ENCODE measurements at regions not wholly inside any gene's neighbourhood (a gene's known extent, or its start where the extent isn't known, plus 50 kb on each side); places are given as distances from the start of the nearest gene placed in this dataset.

- TF ChIP-seq CTCF (conservative IDR thresholded peaks at IDR 0.05; ENCODE audit: low read depth in 2 of 2) (no peak), EZH2 (IDR thresholded peaks at IDR 0.05; ENCODE audit: low read depth, unreplicated experiment) (no peak), REST (IDR thresholded peaks at IDR 0.05; ENCODE audit: unreplicated experiment) (no peak), NANOG (IDR thresholded peaks at IDR 0.05; ENCODE audit: borderline replicate concordance) (no peak), POLR2AphosphoS5 (IDR thresholded peaks at IDR 0.05; ENCODE audit: low read depth) (no peak), EZH2phosphoT487 (IDR thresholded peaks at IDR 0.05; ENCODE audit: unreplicated experiment) (no peak), ETS1 (IDR thresholded peaks at IDR 0.05) (no peak)
Observed at GRCh38 chr4:162475246-162475645, 311.4 kb upstream of the FSTL5 start.
